Gastrocnemius medialis (tissue), 4 donors: ENCODE measurements at regions not wholly inside any gene's neighbourhood (a gene's known extent, or its start where the extent isn't known, plus 50 kb on each side); places are given as distances from the start of the nearest gene placed in this dataset.

Source experiments
- ATAC-seq, 2 donors: fragments of 150-250 bp; one replicate each; pipeline ENCODE4 v1.9.1; 2016
- DNase-seq, 2 donors: peaks; one replicate each; pipeline ENCODE4 v3.0.0-alpha.2; 2019
- H3K27ac ChIP-seq, 4 donors: fragments of 200-600 bp; sonication (generic); 1 replicate in 1 of 4; 2 replicates in 3 of 4; pipeline ENCODE4 v1.5.1; 2016 to 2018; ENCODE audit warnings: mild to moderate bottlenecking in 2 of 4, moderate library complexity in 1 of 4
- H3K27me3 ChIP-seq, 3 donors: fragments of 200-600 bp; sonication (generic) in 2 of 3; 1 replicate in 1 of 3; 2 replicates in 2 of 3; pipeline versions ENCODE4 v1.5.1 to v1.6.0; 2016 to 2019; ENCODE audit warnings: mild to moderate bottlenecking in 1 of 3, moderate library complexity in 1 of 3
- H3K36me3 ChIP-seq, 2 donors: fragments of 200-600 bp; sonication (generic) in 1 of 2; one replicate each; pipeline ENCODE4 v1.5.1; 2017 to 2018
- H3K4me1 ChIP-seq, 2 donors: fragments of 200-600 bp; sonication (generic) in 1 of 2; one replicate each; pipeline ENCODE4 v1.5.1; 2016 to 2017; ENCODE audit warnings: mild to moderate bottlenecking in 2 of 2
- H3K4me3 ChIP-seq, 4 donors: fragments of 200-600 bp; sonication (generic) in 3 of 4; 1 replicate in 1 of 4; 2 replicates in 3 of 4; pipeline ENCODE4 v1.5.1; 2016 to 2019; ENCODE audit warnings: mild to moderate bottlenecking in 2 of 4
- H3K9me3 ChIP-seq, 3 donors: fragments of 200-600 bp; sonication (generic) in 2 of 3; 1 replicate in 1 of 3; 2 replicates in 2 of 3; pipeline ENCODE4 v1.5.1; 2016 to 2019
- POLR2A ChIP-seq, 2 donors: fragments of 450-650 bp; IDR thresholded peaks; one replicate each; pipeline ENCODE4 v1.6.1; 2017; ENCODE audit warnings: antibody characterized with exemption in 2 of 2, mild to moderate bottlenecking in 2 of 2, moderate library complexity in 2 of 2
- in situ Hi-C, 4 donors: fragments of 200-750 bp; cut with MboI; loops; one replicate each; pipeline versions ENCODE4 v1.15.0 to v1.8.0; 2017; ENCODE audit warnings: low sequenced_read_pairs in 4 of 4
- intact Hi-C: fragments of 100-400 bp; cut with DNase I; formaldehyde crosslinking; loops from one replicate; pipeline ENCODE4 v1.15.1; 2023; ENCODE audit warnings: low total_unique reads
- TF ChIP-seq, protein P1 (sequence below), 5 experiments: fragments of 450-650 bp in 3 of 5; fragments of 200-600 bp in 2 of 5; sonication (generic) in 2 of 5; IDR thresholded peaks in 4 of 5; conservative IDR thresholded peaks in 1 of 5; 1 replicate in 4 of 5; 2 replicates in 1 of 5; pipeline ENCODE4 v1.5.1; 2016 to 2019; ENCODE audit warnings: antibody characterized with exemption in 5 of 5, mild to moderate bottlenecking in 3 of 5, moderate library complexity in 3 of 5

DNA sequence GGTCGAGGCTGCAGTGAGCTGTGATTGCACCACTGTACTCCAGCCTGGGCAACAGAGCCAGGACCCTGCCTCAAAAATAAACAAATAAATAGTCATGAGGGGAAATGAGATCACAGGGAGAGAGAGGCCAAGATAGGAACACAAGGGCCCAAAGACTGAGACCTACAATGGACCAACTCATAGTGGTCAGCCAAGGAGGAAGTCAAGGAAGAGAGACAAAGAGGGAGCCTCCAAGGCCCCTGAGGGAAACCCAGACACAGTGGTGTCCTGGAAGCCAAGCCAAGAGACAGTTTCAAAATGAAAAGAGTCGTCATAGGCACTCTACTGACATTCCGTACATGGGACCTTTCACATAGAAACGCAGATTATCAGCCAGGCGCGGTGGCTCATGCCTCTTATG is 153.3 kb downstream of the BCOR start:
- H3K27me3 ChIP-seq, result no peaks in the 10 kb centered on the region
- DNase-seq (no peak), ATAC-seq (no peak)
- in situ Hi-C loops (no loop called here), intact Hi-C loops (no loop called here)
- TF ChIP-seq, protein P1, sequence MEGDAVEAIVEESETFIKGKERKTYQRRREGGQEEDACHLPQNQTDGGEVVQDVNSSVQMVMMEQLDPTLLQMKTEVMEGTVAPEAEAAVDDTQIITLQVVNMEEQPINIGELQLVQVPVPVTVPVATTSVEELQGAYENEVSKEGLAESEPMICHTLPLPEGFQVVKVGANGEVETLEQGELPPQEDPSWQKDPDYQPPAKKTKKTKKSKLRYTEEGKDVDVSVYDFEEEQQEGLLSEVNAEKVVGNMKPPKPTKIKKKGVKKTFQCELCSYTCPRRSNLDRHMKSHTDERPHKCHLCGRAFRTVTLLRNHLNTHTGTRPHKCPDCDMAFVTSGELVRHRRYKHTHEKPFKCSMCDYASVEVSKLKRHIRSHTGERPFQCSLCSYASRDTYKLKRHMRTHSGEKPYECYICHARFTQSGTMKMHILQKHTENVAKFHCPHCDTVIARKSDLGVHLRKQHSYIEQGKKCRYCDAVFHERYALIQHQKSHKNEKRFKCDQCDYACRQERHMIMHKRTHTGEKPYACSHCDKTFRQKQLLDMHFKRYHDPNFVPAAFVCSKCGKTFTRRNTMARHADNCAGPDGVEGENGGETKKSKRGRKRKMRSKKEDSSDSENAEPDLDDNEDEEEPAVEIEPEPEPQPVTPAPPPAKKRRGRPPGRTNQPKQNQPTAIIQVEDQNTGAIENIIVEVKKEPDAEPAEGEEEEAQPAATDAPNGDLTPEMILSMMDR (IDR thresholded peaks at IDR 0.05 in 4 of 5, conservative IDR thresholded peaks at IDR 0.05 in 1 of 5), result no peak
- TF ChIP-seq POLR2A (IDR thresholded peaks at IDR 0.05), result no peak
- no peaks in the 10 kb centered on the region for H3K36me3 ChIP-seq
- H3K27ac ChIP-seq, result no peak overlapping the region
- H3K4me3 ChIP-seq, result no peak overlapping the region
- no peaks in the 10 kb centered on the region for H3K4me1 ChIP-seq
- no peaks in the 10 kb centered on the region for H3K9me3 ChIP-seq

DNA sequence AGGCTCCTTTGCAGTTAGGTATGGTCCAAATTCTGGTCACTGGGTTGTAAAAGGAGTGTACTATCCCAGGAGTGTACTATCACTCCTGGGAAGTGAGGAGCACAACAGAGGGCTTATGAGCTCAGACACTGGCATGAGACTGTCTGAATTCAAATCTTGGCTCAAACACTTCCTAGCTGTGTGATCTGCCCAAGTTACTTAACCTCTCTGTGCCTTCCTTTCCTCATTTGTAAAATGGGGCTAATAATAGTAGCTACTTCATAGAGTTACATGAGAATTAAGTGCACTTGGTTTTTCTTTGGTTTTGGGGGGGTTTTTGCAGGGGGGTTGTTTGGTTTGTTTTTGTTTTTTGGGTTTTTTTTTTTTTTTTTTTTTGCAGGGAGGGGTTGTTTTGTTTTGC is 152.0 kb downstream of the BCOR start:
- no peak for ATAC-seq
- Histone ChIP-seq H3K36me3 (no peaks in the 10 kb centered on the region), H3K27me3 (no peaks in the 10 kb centered on the region), H3K27ac (no peak overlapping the region), H3K4me3 (no peak overlapping the region), H3K4me1 (no peaks in the 10 kb centered on the region), H3K9me3 (no peaks in the 10 kb centered on the region)
- no peak for DNase-seq
- in situ Hi-C loops, result no loop called here
- TF ChIP-seq POLR2A (IDR thresholded peaks at IDR 0.05), result no peak
- TF ChIP-seq, protein P1 (IDR thresholded peaks at IDR 0.05 in 4 of 5, conservative IDR thresholded peaks at IDR 0.05 in 1 of 5), result no peak
- intact Hi-C loops, result no loop called here

DNA sequence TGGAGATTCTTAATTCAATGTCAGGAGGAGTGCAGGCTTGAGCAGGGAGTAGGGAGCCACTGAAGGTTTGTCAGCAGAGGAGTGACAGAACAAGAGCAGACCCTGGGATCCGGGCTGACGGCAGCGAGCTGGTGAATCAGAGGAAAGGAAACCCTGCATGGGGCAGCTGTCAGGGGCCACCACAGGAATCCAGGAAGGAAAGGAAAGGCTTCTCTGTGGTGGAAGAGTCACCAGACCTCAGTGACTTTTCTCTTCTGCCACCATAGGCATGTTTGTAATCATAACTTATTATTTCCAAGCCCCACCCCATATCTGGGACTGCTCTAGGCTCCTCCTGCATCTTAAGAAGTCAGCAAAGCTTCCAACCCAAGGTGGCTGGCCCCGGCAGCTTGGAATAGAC is 150.9 kb downstream of the BCOR start:
- no peaks in the 10 kb centered on the region for H3K4me1 ChIP-seq
- no peaks in the 10 kb centered on the region for H3K9me3 ChIP-seq
- in situ Hi-C loops, result no loop called here
- H3K27ac ChIP-seq, result no peak overlapping the region
- no peaks in the 10 kb centered on the region for H3K27me3 ChIP-seq
- no peak overlapping the region for H3K4me3 ChIP-seq
- no peak for ATAC-seq
- no peak for DNase-seq
- no peaks in the 10 kb centered on the region for H3K36me3 ChIP-seq
- intact Hi-C loops, result no loop called here
- TF ChIP-seq, protein P1 (IDR thresholded peaks at IDR 0.05 in 4 of 5, conservative IDR thresholded peaks at IDR 0.05 in 1 of 5), result no peak
- TF ChIP-seq POLR2A (IDR thresholded peaks at IDR 0.05), result no peak

DNA sequence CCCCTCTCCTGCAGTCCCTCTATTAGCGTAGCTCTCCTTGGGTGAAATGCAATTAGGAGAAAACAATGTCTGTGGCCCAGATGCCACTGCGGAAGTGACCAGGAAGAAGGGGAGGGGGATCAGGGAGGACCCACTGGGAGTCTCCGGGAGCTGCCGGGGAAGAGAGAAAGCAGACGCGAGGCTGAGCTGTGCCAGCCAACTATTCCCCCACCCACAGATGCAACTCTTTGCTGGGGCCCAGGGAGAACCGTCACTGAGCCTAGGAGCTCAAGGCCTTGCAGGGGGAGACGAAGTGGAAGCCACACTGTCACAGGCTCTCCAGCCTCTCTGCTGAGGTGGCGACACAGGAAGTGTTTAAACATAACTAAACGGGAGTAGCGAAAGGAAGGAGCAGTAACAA is 149.2 kb downstream of the BCOR start:
- no peaks in the 10 kb centered on the region for H3K4me1 ChIP-seq
- TF ChIP-seq, protein P1 (IDR thresholded peaks at IDR 0.05 in 4 of 5, conservative IDR thresholded peaks at IDR 0.05 in 1 of 5), result no peak
- no peak for TF ChIP-seq POLR2A (IDR thresholded peaks at IDR 0.05)
- H3K4me3 ChIP-seq, result no peak overlapping the region
- no peaks in the 10 kb centered on the region for H3K36me3 ChIP-seq
- DNase-seq (no peak), ATAC-seq (no peak)
- intact Hi-C loops, result no loop called here
- no peaks in the 10 kb centered on the region for H3K9me3 ChIP-seq
- H3K27ac ChIP-seq, result no peak overlapping the region
- in situ Hi-C loops, result no loop called here
- no peaks in the 10 kb centered on the region for H3K27me3 ChIP-seq

DNA sequence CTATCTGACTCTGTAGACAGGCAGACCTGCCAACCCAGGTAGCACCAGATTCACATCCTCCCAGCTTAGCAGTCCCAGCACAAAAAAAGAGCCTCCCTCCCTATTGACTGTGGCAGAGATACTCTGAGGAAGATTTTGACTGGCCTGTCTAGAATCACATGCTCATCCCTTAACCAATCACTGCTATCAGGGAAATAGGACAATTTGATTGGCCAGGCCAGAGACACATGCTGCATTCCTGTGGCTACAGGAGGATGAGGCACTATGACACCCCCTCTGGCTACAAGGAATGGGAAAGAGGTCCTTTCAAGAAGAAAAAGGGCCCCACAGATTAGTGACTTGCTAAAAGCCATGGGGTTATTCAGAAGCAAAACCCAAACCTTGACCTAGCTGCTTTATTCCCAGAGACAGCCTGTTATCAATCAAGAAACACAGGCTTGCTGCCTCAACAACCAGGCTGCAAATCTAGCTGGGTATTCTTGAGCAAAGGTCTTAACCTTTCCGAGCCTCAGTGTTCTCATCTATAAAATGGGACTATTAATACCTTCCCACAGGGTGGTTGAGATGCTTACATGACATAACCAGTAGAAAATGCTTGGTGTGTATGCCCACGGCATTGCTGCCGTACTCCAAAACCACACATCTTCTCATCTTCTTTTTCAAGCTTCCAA is 147.6 kb downstream of the BCOR start:
- no peaks in the 10 kb centered on the region for H3K36me3 ChIP-seq
- in situ Hi-C loops (no loop called here), intact Hi-C loops (no loop called here)
- no peak for TF ChIP-seq POLR2A (IDR thresholded peaks at IDR 0.05)
- TF ChIP-seq, protein P1 (IDR thresholded peaks at IDR 0.05 in 4 of 5, conservative IDR thresholded peaks at IDR 0.05 in 1 of 5), result no peak
- no peaks in the 10 kb centered on the region for H3K4me1 ChIP-seq
- H3K4me3 ChIP-seq, result no peak overlapping the region
- no peak overlapping the region for H3K27ac ChIP-seq
- ATAC-seq (no peak), DNase-seq (no peak)
- no peaks in the 10 kb centered on the region for H3K9me3 ChIP-seq
- H3K27me3 ChIP-seq, result no peaks in the 10 kb centered on the region
